Ascending aorta (tissue), 2 donors: ENCODE measurements at regions not wholly inside any gene's neighbourhood (a gene's known extent, or its start where the extent isn't known, plus 50 kb on each side); places are given as distances from the start of the nearest gene placed in this dataset.

Experiments used
- DNase-seq, 2 donors: peaks; one replicate each; pipeline ENCODE4 v3.0.0-alpha.2; 2019; ENCODE audit warnings: low spot score in 2 of 2
- H3K27ac ChIP-seq, 2 donors: fragments of 200-600 bp; sonication (generic); one replicate each; pipeline ENCODE4 v1.5.1; 2016 to 2017; ENCODE audit warnings: mild to moderate bottlenecking in 1 of 2
- H3K27me3 ChIP-seq: fragments of 200-600 bp; sonication (generic); one replicate; pipeline ENCODE4 v1.5.1; 2017
- H3K36me3 ChIP-seq, 2 donors: fragments of 200-600 bp; sonication (generic); one replicate each; pipeline ENCODE4 v1.5.1; 2016
- H3K4me1 ChIP-seq, 2 donors: fragments of 200-600 bp; sonication (generic); one replicate each; pipeline ENCODE4 v1.5.1; 2016 to 2017; ENCODE audit warnings: mild to moderate bottlenecking in 1 of 2
- H3K4me3 ChIP-seq, 2 donors: fragments of 200-600 bp; sonication (generic); one replicate each; pipeline ENCODE4 v1.5.1; 2016 to 2017; ENCODE audit warnings: mild to moderate bottlenecking in 1 of 2
- H3K9me3 ChIP-seq, 2 donors: fragments of 200-600 bp; sonication (generic); one replicate each; pipeline ENCODE4 v1.5.1; 2016
- CTCF ChIP-seq, 3 experiments: fragments of 200-600 bp in 2 of 3; fragments of 450-650 bp in 1 of 3; sonication (generic) in 2 of 3; IDR thresholded peaks; one replicate each; pipeline ENCODE4 v1.5.1; 2016 to 2019; ENCODE audit warnings: antibody characterized with exemption in 3 of 3, mild to moderate bottlenecking in 1 of 3, moderate library complexity in 1 of 3
- intact Hi-C: fragments of 100-400 bp; cut with DNase I; formaldehyde crosslinking; loops from one replicate; pipeline ENCODE4 v1.15.1; 2023

GRCh38 chr13:97568850-97569249, 134.9 kb downstream of the RAP2A start:
- H3K4me1 ChIP-seq, result no peaks in the 10 kb centered on the region
- no peak for TF ChIP-seq CTCF (IDR thresholded peaks at IDR 0.05)
- intact Hi-C loops, result no loop called here
- H3K27me3 ChIP-seq, result no peaks in the 10 kb centered on the region
- no peak overlapping the region for H3K4me3 ChIP-seq
- H3K9me3 ChIP-seq, result no peaks in the 10 kb centered on the region
- no peaks in the 10 kb centered on the region for H3K36me3 ChIP-seq
- H3K27ac ChIP-seq, result no peak overlapping the region
- no peak for DNase-seq

GRCh38 chr13:97569841-97570240, 135.9 kb downstream of the RAP2A start:
- Histone ChIP-seq H3K9me3 (no peaks in the 10 kb centered on the region), H3K27ac (no peak overlapping the region), H3K36me3 (no peaks in the 10 kb centered on the region), H3K4me3 (no peak overlapping the region), H3K27me3 (no peaks in the 10 kb centered on the region), H3K4me1 (no peaks in the 10 kb centered on the region)
- no peak for TF ChIP-seq CTCF (IDR thresholded peaks at IDR 0.05)
- intact Hi-C loops, result no loop called here
- no peak for DNase-seq

- no peaks in the 10 kb centered on the region for H3K36me3 ChIP-seq
- no peaks in the 10 kb centered on the region for H3K9me3 ChIP-seq
- H3K27ac ChIP-seq, result no peak overlapping the region
These were observed 136.5 kb downstream of the RAP2A start for GRCh38 chr13:97570442-97570841.

GRCh38 chr13:97573011-97573410, 139.0 kb downstream of the RAP2A start:
- no peak for TF ChIP-seq CTCF (IDR thresholded peaks at IDR 0.05)
- H3K9me3 ChIP-seq, result no peaks in the 10 kb centered on the region
- H3K27ac ChIP-seq, result no peak overlapping the region
- H3K4me3 ChIP-seq, result no peak overlapping the region
- intact Hi-C loops, result no loop called here
- no peaks in the 10 kb centered on the region for H3K27me3 ChIP-seq
- no peak for DNase-seq
- H3K36me3 ChIP-seq, result no peaks in the 10 kb centered on the region
- no peaks in the 10 kb centered on the region for H3K4me1 ChIP-seq

More at GRCh38 chr13:97570442-97570841, 136.5 kb downstream of the RAP2A start:
- H3K27me3 ChIP-seq, result no peaks in the 10 kb centered on the region
- no peaks in the 10 kb centered on the region for H3K4me1 ChIP-seq
- intact Hi-C loops, result no loop called here
- TF ChIP-seq CTCF (IDR thresholded peaks at IDR 0.05), result no peak
- no peak overlapping the region for H3K4me3 ChIP-seq
- no peak for DNase-seq

- Histone ChIP-seq H3K9me3 (no peaks in the 10 kb centered on the region), H3K4me1 (no peaks in the 10 kb centered on the region), H3K27me3 (no peaks in the 10 kb centered on the region), H3K27ac (no peak overlapping the region), H3K36me3 (no peaks in the 10 kb centered on the region), H3K4me3 (no peak overlapping the region)
- no peak for TF ChIP-seq CTCF (IDR thresholded peaks at IDR 0.05)
- intact Hi-C loops, result no loop called here
- DNase-seq, result no peak
These were observed 141.0 kb downstream of the RAP2A start for GRCh38 chr13:97574926-97575325.

- H3K4me1 ChIP-seq, result no peaks in the 10 kb centered on the region
- intact Hi-C loops, result no loop called here
- no peaks in the 10 kb centered on the region for H3K27me3 ChIP-seq
- H3K27ac ChIP-seq, result no peak overlapping the region
- no peak for TF ChIP-seq CTCF (IDR thresholded peaks at IDR 0.05)
- H3K4me3 ChIP-seq, result no peak overlapping the region
- no peaks in the 10 kb centered on the region for H3K9me3 ChIP-seq
- no peaks in the 10 kb centered on the region for H3K36me3 ChIP-seq
- no peak for DNase-seq
These were observed 143.1 kb downstream of the RAP2A start for GRCh38 chr13:97577026-97577425.
